ENCODE measurements at regions not wholly inside any gene's neighbourhood (a gene's known extent, or its start where the extent isn't known, plus 50 kb on each side); places are given as distances from the start of the nearest gene placed in this dataset.

GRCh38 chr14:101026341-101026740, 122.8 kb upstream of the RTL1 start:
- DNase-seq (ENCODE audit: low spot score), result no peak

DNA sequence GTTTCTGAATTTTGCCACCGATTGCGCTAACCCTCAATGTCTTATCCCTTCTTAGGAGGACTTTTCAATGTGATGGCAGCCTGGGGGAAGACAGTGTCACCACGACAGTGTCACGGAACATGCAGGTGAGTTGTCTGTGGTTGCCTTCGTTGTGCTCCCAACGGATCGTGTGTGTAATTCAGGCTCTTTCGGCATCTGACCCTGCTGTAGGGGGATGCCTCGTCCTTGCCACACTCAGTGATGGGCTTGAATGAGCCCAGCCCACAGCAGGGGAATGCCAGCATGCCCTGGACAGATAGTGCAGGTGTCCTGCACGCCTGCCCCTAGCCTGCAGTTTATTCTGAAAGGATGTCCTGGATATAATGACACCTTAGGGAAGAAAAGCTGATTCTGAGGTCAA, 123.8 kb upstream of the RTL1 start:
- no peak for DNase-seq (ENCODE audit: low spot score)

GRCh38 chr14:101027966-101028365, 124.4 kb upstream of the RTL1 start:
- DNase-seq (ENCODE audit: low spot score), result no peak

- DNase-seq (ENCODE audit: low spot score), result no peak
Observed at GRCh38 chr14:101028971-101029667, 125.6 kb upstream of the RTL1 start.

GRCh38 chr14:101029668-101030290, 126.3 kb upstream of the RTL1 start:
- DNase-seq (ENCODE audit: low spot score), result no peak

GRCh38 chr14:101030586-101030985, 127.1 kb upstream of the RTL1 start:
- no peak for DNase-seq (ENCODE audit: low spot score)

GRCh38 chr14:101031186-101031585, 127.7 kb upstream of the RTL1 start:
- DNase-seq (ENCODE audit: low spot score), result no peak

GRCh38 chr14:101031721-101032120, 128.2 kb upstream of the RTL1 start:
- DNase-seq (ENCODE audit: low spot score), result no peak

DNA sequence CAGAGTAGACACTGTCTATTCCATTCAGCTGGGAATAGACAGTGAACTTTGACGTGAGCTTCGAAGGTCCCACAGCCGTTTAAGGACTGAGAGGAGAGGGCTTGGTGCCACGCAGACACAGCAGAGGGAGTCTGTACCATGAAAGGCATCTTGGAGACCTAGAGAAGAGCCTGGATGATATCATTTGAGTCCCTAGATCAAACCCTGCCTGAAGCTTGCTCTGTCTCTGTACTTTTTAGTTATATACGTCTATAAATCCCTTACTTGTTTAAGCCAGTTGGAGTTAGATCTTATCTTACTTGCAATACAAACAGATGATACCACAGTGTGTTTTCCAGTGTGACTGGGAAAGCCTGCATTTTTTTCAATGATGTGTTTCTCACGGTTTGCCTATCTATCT, 128.9 kb upstream of the RTL1 start:
- no peak for DNase-seq (ENCODE audit: low spot score)

GRCh38 chr14:101033006-101033405, 129.5 kb upstream of the RTL1 start:
- no peak for DNase-seq (ENCODE audit: low spot score)

GRCh38 chr14:101033446-101034165, 130.1 kb upstream of the RTL1 start:
- no peak for DNase-seq (ENCODE audit: low spot score)

- no peak for DNase-seq (ENCODE audit: low spot score)
Observed at GRCh38 chr14:101034986-101035385, 131.5 kb upstream of the RTL1 start.

- no peak for DNase-seq (ENCODE audit: low spot score)
Observed at GRCh38 chr14:101035466-101036225, 132.1 kb upstream of the RTL1 start.

GRCh38 chr14:101037021-101037817, 133.7 kb upstream of the RTL1 start:
- DNase-seq (ENCODE audit: low spot score), result no peak

GRCh38 chr14:101039031-101039754, 135.7 kb upstream of the RTL1 start:
- DNase-seq (ENCODE audit: low spot score), result no peak

DNA sequence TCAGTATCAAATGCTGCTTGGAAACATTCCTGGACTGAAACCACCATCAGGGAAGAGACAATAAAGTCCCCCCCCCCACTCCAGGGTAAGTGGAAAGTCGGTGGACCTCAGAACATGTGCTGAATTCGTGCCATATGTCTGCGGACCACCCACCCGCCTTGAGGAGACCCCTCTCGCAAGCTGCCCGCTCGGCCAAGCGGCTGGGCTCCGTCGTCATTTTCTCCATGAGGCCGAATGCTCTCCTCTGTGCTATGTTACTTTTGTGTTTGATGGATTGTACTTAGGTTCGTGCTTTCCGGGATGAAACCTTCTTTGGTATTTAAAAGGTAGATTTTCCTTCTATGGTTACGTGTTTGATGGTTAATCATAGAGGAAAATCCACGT, 136.2 kb upstream of the RTL1 start:
- DNase-seq (ENCODE audit: low spot score), result no peak

GRCh38 chr14:101040538-101041442, 137.3 kb upstream of the RTL1 start:
- DNase-seq (ENCODE audit: low spot score), result no peak

DNA sequence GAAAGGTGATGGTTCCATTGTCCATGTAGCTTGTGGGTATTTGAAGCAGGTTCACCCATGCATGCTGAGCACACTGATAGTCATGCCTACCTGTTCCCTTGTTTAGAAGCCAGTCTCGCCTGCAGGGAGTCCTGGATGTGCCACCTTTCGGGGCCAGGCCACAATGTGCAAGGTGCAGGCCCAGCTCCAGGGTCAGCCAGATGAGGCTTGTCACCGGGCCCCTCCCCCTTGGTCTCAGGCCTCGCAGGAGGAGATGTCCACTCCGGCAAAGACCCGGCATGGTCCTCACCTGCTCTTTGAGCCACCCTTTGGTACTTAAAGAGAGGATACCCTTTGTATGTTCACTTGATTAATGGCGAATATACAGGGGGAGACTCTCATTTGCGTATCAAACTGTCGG, 140.4 kb upstream of the RTL1 start:
- DNase-seq (ENCODE audit: low spot score), result no peak

- no peak for DNase-seq (ENCODE audit: low spot score)
Observed at GRCh38 chr14:101044741-101045140, 141.2 kb upstream of the RTL1 start.

DNA sequence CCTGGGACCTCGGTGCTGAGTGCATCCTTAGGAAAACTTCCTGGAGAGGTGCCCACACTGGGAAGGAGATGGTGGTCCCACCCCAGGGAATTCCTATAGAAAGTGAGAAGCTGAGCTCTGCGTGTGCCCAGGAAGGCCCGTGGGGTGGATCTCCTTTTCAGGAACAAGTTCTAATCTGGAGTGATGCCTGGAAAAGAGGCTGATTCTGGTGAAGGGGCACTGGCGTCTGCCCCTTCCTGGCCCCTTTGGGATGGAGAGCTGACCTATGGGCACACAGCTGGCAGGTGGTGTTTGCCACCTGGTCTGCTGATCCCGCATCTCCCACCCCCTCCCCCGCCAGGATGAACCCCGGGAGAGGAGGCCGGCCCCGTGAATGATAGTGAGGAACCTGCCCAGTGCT, 142.0 kb upstream of the RTL1 start:
- no peak for DNase-seq (ENCODE audit: low spot score)
